ENCODE measurements at regions not wholly inside any gene's neighbourhood (a gene's known extent, or its start where the extent isn't known, plus 50 kb on each side); places are given as distances from the start of the nearest gene placed in this dataset.

- TF ChIP-seq NBN (conservative IDR thresholded peaks at IDR 0.05) (no peak), NONO (IDR thresholded peaks at IDR 0.05) (no peak), NONO (CRISPR knock-in tag; conservative IDR thresholded peaks at IDR 0.05) (no peak), HDAC2 (CRISPR knock-in tag; IDR thresholded peaks at IDR 0.05) (no peak), EP300 (IDR thresholded peaks at IDR 0.05; ENCODE audit: low read depth in 2 of 2, low read length in 2 of 2) (no peak), EP300 (CRISPR knock-in tag; IDR thresholded peaks at IDR 0.05; ENCODE audit: borderline replicate concordance) (no peak), NCOA1 (CRISPR knock-in tag; IDR thresholded peaks at IDR 0.05) (no peak), TEF (CRISPR knock-in tag; IDR thresholded peaks at IDR 0.05) (no peak), CTCF (CRISPR knock-in tag; IDR thresholded peaks at IDR 0.05) (no peak), NFE2L1 (CRISPR knock-in tag; IDR thresholded peaks at IDR 0.05; ENCODE audit: borderline replicate concordance) (no peak), POLR2AphosphoS5 (IDR thresholded peaks at IDR 0.05; ENCODE audit: low read depth, low read length) (no peak), PRDM4 (CRISPR knock-in tag; IDR thresholded peaks at IDR 0.05; ENCODE audit: borderline replicate concordance) (no peak), POLR2AphosphoS2 (IDR thresholded peaks at IDR 0.05; ENCODE audit: low read depth, low read length) (no peak), TEAD2 (CRISPR knock-in tag; IDR thresholded peaks at IDR 0.05) (no peak)
Observed at GRCh38 chr1:56080123-56080522, 499.2 kb downstream of the PLPP3 start.
